Gastrocnemius medialis (tissue), 4 donors: ENCODE measurements at regions not wholly inside any gene's neighbourhood (a gene's known extent, or its start where the extent isn't known, plus 50 kb on each side); places are given as distances from the start of the nearest gene placed in this dataset.

Source experiments
- ATAC-seq, 2 donors: fragments of 150-250 bp; one replicate each; pipeline ENCODE4 v1.9.1; 2016
- DNase-seq, 2 donors: peaks; one replicate each; pipeline ENCODE4 v3.0.0-alpha.2; 2019
- H3K27ac ChIP-seq, 4 donors: fragments of 200-600 bp; sonication (generic); 1 replicate in 1 of 4; 2 replicates in 3 of 4; pipeline ENCODE4 v1.5.1; 2016 to 2018; ENCODE audit warnings: mild to moderate bottlenecking in 2 of 4, moderate library complexity in 1 of 4
- H3K27me3 ChIP-seq, 3 donors: fragments of 200-600 bp; sonication (generic) in 2 of 3; 1 replicate in 1 of 3; 2 replicates in 2 of 3; pipeline versions ENCODE4 v1.5.1 to v1.6.0; 2016 to 2019; ENCODE audit warnings: mild to moderate bottlenecking in 1 of 3, moderate library complexity in 1 of 3
- H3K36me3 ChIP-seq, 2 donors: fragments of 200-600 bp; sonication (generic) in 1 of 2; one replicate each; pipeline ENCODE4 v1.5.1; 2017 to 2018
- H3K4me1 ChIP-seq, 2 donors: fragments of 200-600 bp; sonication (generic) in 1 of 2; one replicate each; pipeline ENCODE4 v1.5.1; 2016 to 2017; ENCODE audit warnings: mild to moderate bottlenecking in 2 of 2
- H3K4me3 ChIP-seq, 4 donors: fragments of 200-600 bp; sonication (generic) in 3 of 4; 1 replicate in 1 of 4; 2 replicates in 3 of 4; pipeline ENCODE4 v1.5.1; 2016 to 2019; ENCODE audit warnings: mild to moderate bottlenecking in 2 of 4
- H3K9me3 ChIP-seq, 3 donors: fragments of 200-600 bp; sonication (generic) in 2 of 3; 1 replicate in 1 of 3; 2 replicates in 2 of 3; pipeline ENCODE4 v1.5.1; 2016 to 2019
- CTCF ChIP-seq, 5 experiments: fragments of 450-650 bp in 3 of 5; fragments of 200-600 bp in 2 of 5; sonication (generic) in 2 of 5; IDR thresholded peaks in 4 of 5; conservative IDR thresholded peaks in 1 of 5; 1 replicate in 4 of 5; 2 replicates in 1 of 5; pipeline ENCODE4 v1.5.1; 2016 to 2019; ENCODE audit warnings: antibody characterized with exemption in 5 of 5, mild to moderate bottlenecking in 3 of 5, moderate library complexity in 3 of 5
- POLR2A ChIP-seq, 2 donors: fragments of 450-650 bp; IDR thresholded peaks; one replicate each; pipeline ENCODE4 v1.6.1; 2017; ENCODE audit warnings: antibody characterized with exemption in 2 of 2, mild to moderate bottlenecking in 2 of 2, moderate library complexity in 2 of 2
- in situ Hi-C, 4 donors: fragments of 200-750 bp; cut with MboI; loops; one replicate each; pipeline versions ENCODE4 v1.15.0 to v1.8.0; 2017; ENCODE audit warnings: low sequenced_read_pairs in 4 of 4
- intact Hi-C: fragments of 100-400 bp; cut with DNase I; formaldehyde crosslinking; loops from one replicate; pipeline ENCODE4 v1.15.1; 2023; ENCODE audit warnings: low total_unique reads

- intact Hi-C loops = no loop called here
- Histone ChIP-seq H3K4me3 (no peak overlapping the region), H3K27me3 (no peaks in the 10 kb centered on the region), H3K27ac (no peak overlapping the region), H3K9me3 (no peaks in the 10 kb centered on the region), H3K36me3 (no peaks in the 10 kb centered on the region), H3K4me1 (no peaks in the 10 kb centered on the region)
- in situ Hi-C loops = no loop called here
- ATAC-seq = no peak
- TF ChIP-seq CTCF (IDR thresholded peaks at IDR 0.05 in 4 of 5, conservative IDR thresholded peaks at IDR 0.05 in 1 of 5) = no peak
- DNase-seq = no peak
These were observed 110.7 kb downstream of the MFAP3L start for GRCh38 chr4:169915545-169915944.

- H3K27ac ChIP-seq = no peak overlapping the region
- intact Hi-C loops (no loop called here), in situ Hi-C loops (no loop called here)
- no peaks in the 10 kb centered on the region for H3K36me3 ChIP-seq
- DNase-seq = no peak
- no peak for ATAC-seq
- H3K27me3 ChIP-seq = no peaks in the 10 kb centered on the region
- H3K4me1 ChIP-seq = no peaks in the 10 kb centered on the region
- H3K9me3 ChIP-seq = no peaks in the 10 kb centered on the region
- H3K4me3 ChIP-seq = no peak overlapping the region
- TF ChIP-seq POLR2A (IDR thresholded peaks at IDR 0.05) (no peak), CTCF (IDR thresholded peaks at IDR 0.05 in 4 of 5, conservative IDR thresholded peaks at IDR 0.05 in 1 of 5) (no peak)
These were observed 111.3 kb downstream of the MFAP3L start for GRCh38 chr4:169914866-169915265.

GRCh38 chr4:169912996-169913395, 113.2 kb downstream of the MFAP3L start:
- in situ Hi-C loops (no loop called here), intact Hi-C loops (no loop called here)
- Histone ChIP-seq H3K36me3 (no peaks in the 10 kb centered on the region), H3K9me3 (no peaks in the 10 kb centered on the region), H3K4me1 (no peaks in the 10 kb centered on the region), H3K27ac (no peak overlapping the region), H3K4me3 (no peak overlapping the region), H3K27me3 (no peaks in the 10 kb centered on the region)
- TF ChIP-seq POLR2A (IDR thresholded peaks at IDR 0.05) = no peak
- TF ChIP-seq CTCF (IDR thresholded peaks at IDR 0.05 in 4 of 5, conservative IDR thresholded peaks at IDR 0.05 in 1 of 5) = no peak
- ATAC-seq = no peak
- DNase-seq = no peak

- in situ Hi-C loops (no loop called here), intact Hi-C loops (loop anchor here (10.0 kb wide), 1 partner anchor 95 kb away; no protein-coding TSS in a partner anchor)
- Histone ChIP-seq H3K9me3 (no peaks in the 10 kb centered on the region), H3K4me1 (no peaks in the 10 kb centered on the region), H3K36me3 (no peaks in the 10 kb centered on the region), H3K27ac (no peak overlapping the region), H3K27me3 (no peaks in the 10 kb centered on the region), H3K4me3 (no peak overlapping the region)
- DNase-seq (no peak), ATAC-seq (no peak)
- TF ChIP-seq CTCF (IDR thresholded peaks at IDR 0.05 in 4 of 5, conservative IDR thresholded peaks at IDR 0.05 in 1 of 5) = no peak
- no peak for TF ChIP-seq POLR2A (IDR thresholded peaks at IDR 0.05)
These were observed 116.3 kb downstream of the MFAP3L start for GRCh38 chr4:169909897-169910296.

GRCh38 chr4:169909479-169909878, 116.7 kb downstream of the MFAP3L start:
- Histone ChIP-seq H3K4me3 (no peak overlapping the region), H3K27me3 (no peaks in the 10 kb centered on the region), H3K27ac (no peak overlapping the region), H3K36me3 (no peaks in the 10 kb centered on the region), H3K4me1 (no peaks in the 10 kb centered on the region), H3K9me3 (no peaks in the 10 kb centered on the region)
- no peak for DNase-seq
- intact Hi-C loops (loop anchor here (10.0 kb wide), 1 partner anchor 95 kb away; no protein-coding TSS in a partner anchor), in situ Hi-C loops (no loop called here)
- no peak for TF ChIP-seq CTCF (IDR thresholded peaks at IDR 0.05 in 4 of 5, conservative IDR thresholded peaks at IDR 0.05 in 1 of 5)
- no peak for ATAC-seq
